ENCODE measurements at regions not wholly inside any gene's neighbourhood (a gene's known extent, or its start where the extent isn't known, plus 50 kb on each side); places are given as distances from the start of the nearest gene placed in this dataset.
"Not testable (repeated sequence)": the region's sequence is repeated elsewhere in the genome, so short reads cannot be mapped to it uniquely, and the experiment has no call there.

DNA sequence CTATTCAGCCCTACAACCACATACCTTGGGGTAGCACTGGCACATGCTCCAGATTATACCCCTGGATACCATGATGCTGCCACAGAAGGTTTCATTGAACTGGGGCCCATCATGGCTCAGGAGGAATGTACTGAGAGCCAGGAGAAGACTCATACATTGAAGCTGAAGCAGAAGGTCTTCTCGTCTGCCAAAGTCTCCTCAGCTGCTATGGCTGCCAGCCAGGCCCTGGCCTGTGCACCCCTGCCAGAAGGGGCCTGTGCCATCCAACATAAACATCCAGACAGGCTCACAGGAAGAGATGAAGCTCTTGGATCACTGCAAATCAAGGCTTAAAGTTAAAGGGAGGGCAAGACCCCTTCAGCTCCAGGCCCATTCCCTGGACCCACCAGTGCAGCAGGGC lies 364.2 kb downstream of the KCNJ18 start:
- TF ChIP-seq CTCF (IDR thresholded peaks at IDR 0.05); POLR2AphosphoS5 (IDR thresholded peaks at IDR 0.05; ENCODE audit: low read depth, low read length); SIN3A (IDR thresholded peaks at IDR 0.05; ENCODE audit: borderline replicate concordance, insufficient read depth, low read depth, low read length): not testable (repeated sequence)
- TF ChIP-seq, protein P1, sequence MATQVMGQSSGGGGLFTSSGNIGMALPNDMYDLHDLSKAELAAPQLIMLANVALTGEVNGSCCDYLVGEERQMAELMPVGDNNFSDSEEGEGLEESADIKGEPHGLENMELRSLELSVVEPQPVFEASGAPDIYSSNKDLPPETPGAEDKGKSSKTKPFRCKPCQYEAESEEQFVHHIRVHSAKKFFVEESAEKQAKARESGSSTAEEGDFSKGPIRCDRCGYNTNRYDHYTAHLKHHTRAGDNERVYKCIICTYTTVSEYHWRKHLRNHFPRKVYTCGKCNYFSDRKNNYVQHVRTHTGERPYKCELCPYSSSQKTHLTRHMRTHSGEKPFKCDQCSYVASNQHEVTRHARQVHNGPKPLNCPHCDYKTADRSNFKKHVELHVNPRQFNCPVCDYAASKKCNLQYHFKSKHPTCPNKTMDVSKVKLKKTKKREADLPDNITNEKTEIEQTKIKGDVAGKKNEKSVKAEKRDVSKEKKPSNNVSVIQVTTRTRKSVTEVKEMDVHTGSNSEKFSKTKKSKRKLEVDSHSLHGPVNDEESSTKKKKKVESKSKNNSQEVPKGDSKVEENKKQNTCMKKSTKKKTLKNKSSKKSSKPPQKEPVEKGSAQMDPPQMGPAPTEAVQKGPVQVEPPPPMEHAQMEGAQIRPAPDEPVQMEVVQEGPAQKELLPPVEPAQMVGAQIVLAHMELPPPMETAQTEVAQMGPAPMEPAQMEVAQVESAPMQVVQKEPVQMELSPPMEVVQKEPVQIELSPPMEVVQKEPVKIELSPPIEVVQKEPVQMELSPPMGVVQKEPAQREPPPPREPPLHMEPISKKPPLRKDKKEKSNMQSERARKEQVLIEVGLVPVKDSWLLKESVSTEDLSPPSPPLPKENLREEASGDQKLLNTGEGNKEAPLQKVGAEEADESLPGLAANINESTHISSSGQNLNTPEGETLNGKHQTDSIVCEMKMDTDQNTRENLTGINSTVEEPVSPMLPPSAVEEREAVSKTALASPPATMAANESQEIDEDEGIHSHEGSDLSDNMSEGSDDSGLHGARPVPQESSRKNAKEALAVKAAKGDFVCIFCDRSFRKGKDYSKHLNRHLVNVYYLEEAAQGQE (IDR thresholded peaks at IDR 0.05; ENCODE audit: insufficient read depth in 1 of 2, low read depth in 2 of 2, low read length in 1 of 2) = not testable (repeated sequence)

All from Panc1 (cell line).